ENCODE measurements at regions not wholly inside any gene's neighbourhood (a gene's known extent, or its start where the extent isn't known, plus 50 kb on each side); places are given as distances from the start of the nearest gene placed in this dataset.

DNA sequence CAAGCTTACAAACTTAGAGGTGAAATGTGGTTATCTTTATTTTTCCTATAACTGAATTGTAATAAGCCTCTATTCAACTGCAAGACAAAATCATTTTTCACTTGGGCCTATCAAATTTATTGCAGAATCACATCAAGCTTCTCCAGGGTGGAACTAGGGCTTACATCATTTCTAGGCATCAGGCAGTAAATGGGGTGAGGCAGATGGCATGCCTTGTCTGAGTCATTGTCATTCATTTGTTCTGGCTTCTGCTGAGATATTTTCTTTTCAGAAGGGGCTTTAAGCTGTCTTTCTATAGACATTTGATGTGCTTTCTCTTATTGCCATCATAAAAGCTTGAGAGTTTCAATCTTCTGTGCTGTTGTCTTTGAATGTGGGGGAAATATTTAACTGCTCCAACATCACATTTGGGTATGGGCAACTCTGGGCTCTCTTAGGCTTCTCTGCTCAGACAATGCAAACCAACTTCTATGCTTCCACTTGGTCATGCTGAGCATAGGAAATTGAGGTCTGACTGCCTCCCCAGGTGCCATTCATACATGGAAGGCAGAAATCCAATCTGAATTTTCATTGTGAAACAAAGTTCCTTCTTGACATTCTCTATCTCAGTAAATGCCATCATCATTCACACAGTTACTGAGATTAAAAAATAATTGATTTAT, 225.8 kb upstream of the GIMD1 start:
- H3K4me3 ChIP-seq (ENCODE audit: low read depth, low read length) = no peak overlapping the region
- no peak for DNase-seq (ENCODE audit: low read depth)
- TF ChIP-seq, protein P1, sequence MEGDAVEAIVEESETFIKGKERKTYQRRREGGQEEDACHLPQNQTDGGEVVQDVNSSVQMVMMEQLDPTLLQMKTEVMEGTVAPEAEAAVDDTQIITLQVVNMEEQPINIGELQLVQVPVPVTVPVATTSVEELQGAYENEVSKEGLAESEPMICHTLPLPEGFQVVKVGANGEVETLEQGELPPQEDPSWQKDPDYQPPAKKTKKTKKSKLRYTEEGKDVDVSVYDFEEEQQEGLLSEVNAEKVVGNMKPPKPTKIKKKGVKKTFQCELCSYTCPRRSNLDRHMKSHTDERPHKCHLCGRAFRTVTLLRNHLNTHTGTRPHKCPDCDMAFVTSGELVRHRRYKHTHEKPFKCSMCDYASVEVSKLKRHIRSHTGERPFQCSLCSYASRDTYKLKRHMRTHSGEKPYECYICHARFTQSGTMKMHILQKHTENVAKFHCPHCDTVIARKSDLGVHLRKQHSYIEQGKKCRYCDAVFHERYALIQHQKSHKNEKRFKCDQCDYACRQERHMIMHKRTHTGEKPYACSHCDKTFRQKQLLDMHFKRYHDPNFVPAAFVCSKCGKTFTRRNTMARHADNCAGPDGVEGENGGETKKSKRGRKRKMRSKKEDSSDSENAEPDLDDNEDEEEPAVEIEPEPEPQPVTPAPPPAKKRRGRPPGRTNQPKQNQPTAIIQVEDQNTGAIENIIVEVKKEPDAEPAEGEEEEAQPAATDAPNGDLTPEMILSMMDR (IDR thresholded peaks at IDR 0.05; ENCODE audit: insufficient read depth, low read depth, low read length, missing control alignments) = no peak

DNA sequence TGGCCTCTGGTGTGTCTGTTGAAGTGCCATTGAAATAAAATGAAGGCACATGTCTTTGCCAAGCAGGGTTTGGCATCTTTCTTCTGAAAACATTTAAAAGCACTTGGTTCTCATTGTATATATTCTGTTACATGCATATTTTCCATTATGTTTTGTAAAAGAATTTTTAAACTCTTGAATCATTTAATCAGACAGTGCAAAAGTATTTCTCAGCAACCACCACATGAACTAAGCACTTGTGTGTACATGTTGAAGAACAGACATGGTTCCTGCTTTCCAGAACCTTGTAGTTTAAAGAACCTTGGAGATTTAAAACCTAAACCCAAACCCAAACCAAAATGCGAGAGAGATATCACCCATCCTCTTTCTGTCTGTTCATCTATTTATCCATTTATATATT, 220.3 kb upstream of the GIMD1 start:
- DNase-seq (ENCODE audit: low read depth) = no peak
- H3K4me3 ChIP-seq (ENCODE audit: low read depth, low read length) = no peak overlapping the region
- TF ChIP-seq, protein P1 (IDR thresholded peaks at IDR 0.05; ENCODE audit: insufficient read depth, low read depth, low read length, missing control alignments) = no peak

DNA sequence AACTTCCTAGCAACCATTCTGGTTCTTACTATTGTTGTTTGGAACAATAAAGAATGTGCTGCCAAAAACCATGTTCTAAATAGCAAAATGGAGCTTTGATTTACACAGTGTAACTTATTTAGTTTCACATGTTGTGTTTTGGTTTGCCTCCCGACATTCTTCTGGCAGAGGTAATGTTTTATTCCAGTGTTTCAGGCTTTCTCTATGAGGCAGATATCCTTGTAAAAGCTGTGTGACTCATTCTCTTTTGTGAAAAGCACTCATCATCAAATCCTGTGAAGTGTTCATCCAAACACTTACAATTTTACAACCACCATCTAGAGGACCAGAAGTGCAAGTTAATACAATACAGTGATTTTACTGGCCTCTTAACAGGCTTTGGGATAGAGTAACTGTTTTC, 219.0 kb upstream of the GIMD1 start:
- TF ChIP-seq, protein P1 (IDR thresholded peaks at IDR 0.05; ENCODE audit: insufficient read depth, low read depth, low read length, missing control alignments) = no peak
- H3K4me3 ChIP-seq (ENCODE audit: low read depth, low read length) = no peak overlapping the region
- DNase-seq (ENCODE audit: low read depth) = no peak

DNA sequence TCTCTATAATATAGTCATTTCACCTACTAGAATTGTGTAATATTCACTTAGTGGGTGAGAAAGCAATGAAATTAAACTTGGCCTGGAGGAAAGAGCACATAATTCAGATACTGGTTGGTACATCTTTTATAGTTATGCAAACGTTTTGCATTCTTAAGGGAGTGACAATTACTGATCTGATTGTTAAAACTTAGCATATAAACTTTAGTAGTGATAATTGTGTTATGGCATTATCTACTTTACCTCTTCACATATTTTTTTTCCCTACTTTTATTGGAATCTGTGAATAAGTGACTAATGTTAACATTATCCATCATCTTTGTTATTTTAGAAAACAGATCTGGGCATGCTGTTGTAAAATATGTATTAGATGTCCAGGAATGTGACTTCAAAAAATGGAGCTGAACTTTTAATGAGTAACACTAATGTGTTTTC, 217.4 kb upstream of the GIMD1 start:
- no peak for DNase-seq (ENCODE audit: low read depth)
- no peak overlapping the region for H3K4me3 ChIP-seq (ENCODE audit: low read depth, low read length)
- TF ChIP-seq, protein P1 (IDR thresholded peaks at IDR 0.05; ENCODE audit: insufficient read depth, low read depth, low read length, missing control alignments) = no peak

DNA sequence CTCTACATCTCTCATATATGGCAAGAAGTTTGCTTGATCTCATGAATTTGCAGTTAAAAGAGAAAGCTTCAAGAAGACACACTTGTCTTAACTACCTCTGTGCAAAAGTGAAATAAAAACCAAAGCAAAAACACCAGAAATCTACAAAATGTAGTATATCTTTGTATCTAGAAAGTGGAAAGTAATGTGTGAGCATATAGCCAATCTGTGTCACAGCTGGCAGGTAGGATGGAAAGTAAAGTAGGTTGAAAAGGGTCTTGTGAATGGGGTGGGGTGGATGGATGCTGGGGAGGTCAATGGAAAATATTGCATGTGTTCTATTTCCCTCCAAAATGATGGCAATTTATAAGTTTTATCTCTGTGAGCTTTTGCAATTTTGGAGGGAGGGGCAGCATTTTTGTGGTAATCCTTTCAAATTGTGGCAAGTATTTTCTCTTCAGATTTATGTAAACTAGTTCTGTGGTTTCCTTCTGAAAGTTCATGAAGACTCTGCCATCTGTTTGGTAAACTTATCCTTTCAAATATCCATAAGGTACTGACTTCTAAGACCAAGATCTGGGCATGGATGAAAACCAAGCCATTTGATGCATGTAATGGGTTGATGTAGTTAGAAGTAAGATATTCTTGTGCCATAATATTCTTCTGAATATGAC, 215.9 kb upstream of the GIMD1 start:
- H3K4me3 ChIP-seq (ENCODE audit: low read depth, low read length) = no peak overlapping the region
- no peak for DNase-seq (ENCODE audit: low read depth)
- TF ChIP-seq, protein P1 (IDR thresholded peaks at IDR 0.05; ENCODE audit: insufficient read depth, low read depth, low read length, missing control alignments) = no peak

DNA sequence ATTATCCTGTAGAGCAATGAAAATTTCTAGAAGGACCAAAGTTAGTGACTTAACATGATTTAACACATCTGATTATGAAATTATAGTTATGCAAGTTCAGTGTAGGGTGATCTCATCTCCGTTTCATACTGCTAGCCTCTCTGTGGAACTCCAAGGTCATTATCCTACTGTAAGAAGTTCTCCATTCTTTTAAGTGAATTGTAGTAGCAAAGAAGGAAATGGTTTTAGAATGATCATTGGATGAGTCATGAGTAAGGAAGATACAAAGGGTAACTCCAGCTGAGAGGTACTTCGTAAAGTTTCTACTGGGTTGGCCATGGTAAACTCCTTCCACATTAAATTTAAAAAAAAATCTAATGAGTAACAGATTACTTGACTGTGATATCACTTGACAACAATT, 215.0 kb upstream of the GIMD1 start:
- H3K4me3 ChIP-seq (ENCODE audit: low read depth, low read length) = no peak overlapping the region
- TF ChIP-seq, protein P1 (IDR thresholded peaks at IDR 0.05; ENCODE audit: insufficient read depth, low read depth, low read length, missing control alignments) = no peak
- DNase-seq (ENCODE audit: low read depth) = no peak

All from GM12865 (cell line).